Tibial nerve (tissue), 4 donors: ENCODE measurements at regions not wholly inside any gene's neighbourhood (a gene's known extent, or its start where the extent isn't known, plus 50 kb on each side); places are given as distances from the start of the nearest gene placed in this dataset.

ENCODE experiments used
- EP300 ChIP-seq, 2 donors: sonication (generic); formaldehyde crosslinking; IDR thresholded peaks; one replicate each; pipeline ENCODE4 v1.6.1; 2017; ENCODE audit warnings: antibody characterized with exemption in 2 of 2, mild to moderate bottlenecking in 1 of 2
- POLR2A ChIP-seq, 2 donors: fragments of 450-650 bp; IDR thresholded peaks; one replicate each; pipeline ENCODE4 v1.6.1; 2017; ENCODE audit warnings: antibody characterized with exemption in 2 of 2, mild to moderate bottlenecking in 2 of 2, moderate library complexity in 2 of 2
- TF ChIP-seq, protein P1 (sequence below), 5 experiments: fragments of 200-600 bp in 3 of 5; fragments of 450-650 bp in 2 of 5; sonication (generic) in 3 of 5; IDR thresholded peaks; one replicate each; pipeline ENCODE4 v1.5.1; 2016 to 2019; ENCODE audit warnings: antibody characterized with exemption in 5 of 5, mild to moderate bottlenecking in 3 of 5, moderate library complexity in 2 of 5

GRCh38 chr9:30913331-30913730 is 1471.1 kb upstream of the ACO1 start:
- TF ChIP-seq, protein P1, sequence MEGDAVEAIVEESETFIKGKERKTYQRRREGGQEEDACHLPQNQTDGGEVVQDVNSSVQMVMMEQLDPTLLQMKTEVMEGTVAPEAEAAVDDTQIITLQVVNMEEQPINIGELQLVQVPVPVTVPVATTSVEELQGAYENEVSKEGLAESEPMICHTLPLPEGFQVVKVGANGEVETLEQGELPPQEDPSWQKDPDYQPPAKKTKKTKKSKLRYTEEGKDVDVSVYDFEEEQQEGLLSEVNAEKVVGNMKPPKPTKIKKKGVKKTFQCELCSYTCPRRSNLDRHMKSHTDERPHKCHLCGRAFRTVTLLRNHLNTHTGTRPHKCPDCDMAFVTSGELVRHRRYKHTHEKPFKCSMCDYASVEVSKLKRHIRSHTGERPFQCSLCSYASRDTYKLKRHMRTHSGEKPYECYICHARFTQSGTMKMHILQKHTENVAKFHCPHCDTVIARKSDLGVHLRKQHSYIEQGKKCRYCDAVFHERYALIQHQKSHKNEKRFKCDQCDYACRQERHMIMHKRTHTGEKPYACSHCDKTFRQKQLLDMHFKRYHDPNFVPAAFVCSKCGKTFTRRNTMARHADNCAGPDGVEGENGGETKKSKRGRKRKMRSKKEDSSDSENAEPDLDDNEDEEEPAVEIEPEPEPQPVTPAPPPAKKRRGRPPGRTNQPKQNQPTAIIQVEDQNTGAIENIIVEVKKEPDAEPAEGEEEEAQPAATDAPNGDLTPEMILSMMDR (IDR thresholded peaks at IDR 0.05): no peak
- TF ChIP-seq POLR2A (IDR thresholded peaks at IDR 0.05) (no peak), EP300 (IDR thresholded peaks at IDR 0.05) (no peak)
